Natural killer cell treated with Interleukin-12 subunit alpha and Interleukin-12 subunit beta and Interleukin-15 and Interleukin-18, amount 100 ng/mL, for 72 hours (primary cell): ENCODE measurements at regions not wholly inside any gene's neighbourhood (a gene's known extent, or its start where the extent isn't known, plus 50 kb on each side); places are given as distances from the start of the nearest gene placed in this dataset.

ENCODE experiments used
- ATAC-seq, 2 donors: fragments of 150-1000 bp; cut with Tn5 transposase in 1 of 2; sonication (Bioruptor Pico), chemical (Tn5 transposase) in 1 of 2; 2 replicates each; pipeline ENCODE4 v1.10.0; 2021
- DNase-seq: peaks from one replicate; pipeline ENCODE4 v3.0.0; 2022; ENCODE audit warnings: low spot score
- H3K27ac Mint-ChIP-seq, 2 donors: 1 replicate in 1 of 2; 2 replicates in 1 of 2; pipeline ENCODE4 v1.8.0; 2022; ENCODE audit warnings: mixed read lengths in 2 of 2, mild to moderate bottlenecking in 1 of 2, moderate library complexity in 1 of 2
- H3K27me3 Mint-ChIP-seq, 2 donors: 1 replicate in 1 of 2; 2 replicates in 1 of 2; pipeline ENCODE4 v1.8.0; 2022; ENCODE audit warnings: mixed read lengths in 2 of 2
- H3K36me3 Mint-ChIP-seq: one replicate; pipeline ENCODE4 v1.8.0; 2022; ENCODE audit warnings: mixed read lengths
- H3K4me1 Mint-ChIP-seq, 2 donors: 1 replicate in 1 of 2; 2 replicates in 1 of 2; pipeline ENCODE4 v1.8.0; 2022; ENCODE audit warnings: low read depth in 2 of 2, mixed read lengths in 2 of 2, mild to moderate bottlenecking in 1 of 2
- H3K4me3 Mint-ChIP-seq: one replicate; pipeline ENCODE4 v1.8.0; 2022; ENCODE audit warnings: mixed read lengths
- H3K9me3 Mint-ChIP-seq: 2 replicates; pipeline ENCODE4 v1.8.0; 2022; ENCODE audit warnings: mixed read lengths

- Mint-ChIP-seq H3K36me3 (no peaks in the 10 kb centered on the region), H3K4me3 (no peak overlapping the region), H3K9me3 (no peaks in the 10 kb centered on the region), H3K27ac (no peak overlapping the region), H3K4me1 (no peaks in the 10 kb centered on the region), H3K27me3 (peaks cover 10% of the 10 kb centered on the region in 2 donors)
- ATAC-seq (no peak), DNase-seq (no peak)
Measured at GRCh38 chr10:78779339-78779955, 289.3 kb upstream of the ZMIZ1 start.

GRCh38 chr10:78780551-78780961, 288.2 kb upstream of the ZMIZ1 start:
- no peak overlapping the region for H3K4me3 Mint-ChIP-seq
- H3K27me3 Mint-ChIP-seq: peaks cover 10 to 11% of the 10 kb centered on the region in 2 donors
- no peaks in the 10 kb centered on the region for H3K36me3 Mint-ChIP-seq
- ATAC-seq: no peak
- no peaks in the 10 kb centered on the region for H3K9me3 Mint-ChIP-seq
- H3K27ac Mint-ChIP-seq: no peak overlapping the region
- no peaks in the 10 kb centered on the region for H3K4me1 Mint-ChIP-seq
- DNase-seq: no peak

GRCh38 chr10:78781251-78781913, 287.4 kb upstream of the ZMIZ1 start:
- Mint-ChIP-seq H3K27me3 (peaks cover 11 to 12% of the 10 kb centered on the region in 2 donors), H3K36me3 (no peaks in the 10 kb centered on the region), H3K4me3 (no peak overlapping the region), H3K4me1 (no peaks in the 10 kb centered on the region), H3K9me3 (no peaks in the 10 kb centered on the region), H3K27ac (no peak overlapping the region)
- no peak for DNase-seq
- no peak for ATAC-seq

GRCh38 chr10:78781991-78782390, 286.8 kb upstream of the ZMIZ1 start:
- H3K4me3 Mint-ChIP-seq: no peak overlapping the region
- H3K9me3 Mint-ChIP-seq: no peaks in the 10 kb centered on the region
- H3K27ac Mint-ChIP-seq: no peak overlapping the region
- H3K36me3 Mint-ChIP-seq: no peaks in the 10 kb centered on the region
- peaks cover 11 to 12% of the 10 kb centered on the region in 2 donors for H3K27me3 Mint-ChIP-seq
- ATAC-seq: no peak
- no peaks in the 10 kb centered on the region for H3K4me1 Mint-ChIP-seq
- DNase-seq: no peak

- no peak for DNase-seq
- no peaks in the 10 kb centered on the region for H3K4me1 Mint-ChIP-seq
- H3K9me3 Mint-ChIP-seq: no peaks in the 10 kb centered on the region
- no peak overlapping the region for H3K4me3 Mint-ChIP-seq
- no peaks in the 10 kb centered on the region for H3K36me3 Mint-ChIP-seq
- peaks cover 11 to 12% of the 10 kb centered on the region in 2 donors for H3K27me3 Mint-ChIP-seq
- no peak for ATAC-seq
- H3K27ac Mint-ChIP-seq: no peak overlapping the region
Measured at GRCh38 chr10:78782441-78782840, 286.3 kb upstream of the ZMIZ1 start.

GRCh38 chr10:78783753-78784152, 285.0 kb upstream of the ZMIZ1 start:
- Mint-ChIP-seq H3K36me3 (no peaks in the 10 kb centered on the region), H3K4me3 (no peak overlapping the region), H3K27me3 (peaks cover 12 to 14% of the 10 kb centered on the region in 2 donors), H3K9me3 (no peaks in the 10 kb centered on the region), H3K27ac (no peak overlapping the region), H3K4me1 (no peaks in the 10 kb centered on the region)
- no peak for ATAC-seq
- DNase-seq: no peak

GRCh38 chr10:78784546-78784945, 284.2 kb upstream of the ZMIZ1 start:
- Mint-ChIP-seq H3K4me3 (no peak overlapping the region), H3K36me3 (no peaks in the 10 kb centered on the region), H3K27me3 (peaks cover 16 to 21% of the 10 kb centered on the region in 2 donors), H3K9me3 (no peaks in the 10 kb centered on the region), H3K4me1 (no peaks in the 10 kb centered on the region), H3K27ac (no peak overlapping the region)
- DNase-seq: no peak
- no peak for ATAC-seq

GRCh38 chr10:78785066-78785465, 283.7 kb upstream of the ZMIZ1 start:
- Mint-ChIP-seq H3K36me3 (no peaks in the 10 kb centered on the region), H3K9me3 (no peaks in the 10 kb centered on the region), H3K4me1 (no peaks in the 10 kb centered on the region), H3K4me3 (no peak overlapping the region), H3K27me3 (peaks cover 16 to 21% of the 10 kb centered on the region in 2 donors), H3K27ac (no peak overlapping the region)
- DNase-seq (no peak), ATAC-seq (no peak)

GRCh38 chr10:78785991-78786390, 282.8 kb upstream of the ZMIZ1 start:
- Mint-ChIP-seq H3K27me3 (peaks cover 16 to 21% of the 10 kb centered on the region in 2 donors), H3K27ac (no peak overlapping the region), H3K4me1 (no peaks in the 10 kb centered on the region), H3K9me3 (no peaks in the 10 kb centered on the region), H3K36me3 (no peaks in the 10 kb centered on the region), H3K4me3 (no peak overlapping the region)
- no peak for DNase-seq
- no peak for ATAC-seq

- DNase-seq (no peak), ATAC-seq (no peak)
- H3K9me3 Mint-ChIP-seq: no peaks in the 10 kb centered on the region
- no peaks in the 10 kb centered on the region for H3K4me1 Mint-ChIP-seq
- no peak overlapping the region for H3K4me3 Mint-ChIP-seq
- H3K27me3 Mint-ChIP-seq: peaks cover 19 to 29% of the 10 kb centered on the region in 2 donors
- no peaks in the 10 kb centered on the region for H3K36me3 Mint-ChIP-seq
- H3K27ac Mint-ChIP-seq: no peak overlapping the region
Measured at GRCh38 chr10:78787125-78787524, 281.6 kb upstream of the ZMIZ1 start.

- H3K27ac Mint-ChIP-seq: no peak overlapping the region
- ATAC-seq: no peak
- H3K4me1 Mint-ChIP-seq: no peaks in the 10 kb centered on the region
- DNase-seq: no peak
- H3K9me3 Mint-ChIP-seq: no peaks in the 10 kb centered on the region
- peaks cover 15 to 26% of the 10 kb centered on the region in 2 donors for H3K27me3 Mint-ChIP-seq
- H3K4me3 Mint-ChIP-seq: no peak overlapping the region
- no peaks in the 10 kb centered on the region for H3K36me3 Mint-ChIP-seq
Measured at GRCh38 chr10:78794736-78795455, 273.9 kb upstream of the ZMIZ1 start.

GRCh38 chr10:78798976-78799730, 269.6 kb upstream of the ZMIZ1 start:
- Mint-ChIP-seq H3K27ac (no peak overlapping the region), H3K9me3 (no peaks in the 10 kb centered on the region), H3K4me3 (no peak overlapping the region), H3K36me3 (no peaks in the 10 kb centered on the region), H3K27me3 (peaks cover 11 to 16% of the 10 kb centered on the region in 2 donors), H3K4me1 (no peaks in the 10 kb centered on the region)
- no peak for DNase-seq
- no peak for ATAC-seq

- DNase-seq (no peak), ATAC-seq (no peak)
- Mint-ChIP-seq H3K4me1 (no peaks in the 10 kb centered on the region), H3K9me3 (no peaks in the 10 kb centered on the region), H3K27me3 (peaks cover 10 to 14% of the 10 kb centered on the region in 2 donors), H3K4me3 (no peak overlapping the region), H3K36me3 (no peaks in the 10 kb centered on the region), H3K27ac (no peak overlapping the region)
Measured at GRCh38 chr10:78800006-78800405, 268.8 kb upstream of the ZMIZ1 start.
